ENCODE measurements at regions not wholly inside any gene's neighbourhood (a gene's known extent, or its start where the extent isn't known, plus 50 kb on each side); places are given as distances from the start of the nearest gene placed in this dataset.

DNA sequence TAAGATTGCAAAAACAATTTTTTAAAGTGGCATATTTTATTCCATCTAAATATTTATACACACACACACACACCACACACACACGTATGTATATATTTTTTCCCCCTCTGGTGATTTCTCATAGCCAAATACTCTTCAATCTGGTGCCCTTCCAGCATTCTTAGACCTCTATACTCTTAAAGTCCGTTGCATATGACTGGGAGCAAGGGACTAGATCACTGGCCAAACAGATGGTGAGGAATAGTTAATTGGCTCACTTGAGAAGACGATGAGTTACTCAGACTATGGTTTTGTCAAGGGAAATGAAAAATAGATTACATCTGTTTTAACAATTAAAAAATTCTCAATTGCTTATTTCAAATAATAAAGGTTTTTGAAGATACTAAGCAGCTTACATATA, 512.5 kb upstream of the LRRTM4 start:
- TF ChIP-seq, protein P1, sequence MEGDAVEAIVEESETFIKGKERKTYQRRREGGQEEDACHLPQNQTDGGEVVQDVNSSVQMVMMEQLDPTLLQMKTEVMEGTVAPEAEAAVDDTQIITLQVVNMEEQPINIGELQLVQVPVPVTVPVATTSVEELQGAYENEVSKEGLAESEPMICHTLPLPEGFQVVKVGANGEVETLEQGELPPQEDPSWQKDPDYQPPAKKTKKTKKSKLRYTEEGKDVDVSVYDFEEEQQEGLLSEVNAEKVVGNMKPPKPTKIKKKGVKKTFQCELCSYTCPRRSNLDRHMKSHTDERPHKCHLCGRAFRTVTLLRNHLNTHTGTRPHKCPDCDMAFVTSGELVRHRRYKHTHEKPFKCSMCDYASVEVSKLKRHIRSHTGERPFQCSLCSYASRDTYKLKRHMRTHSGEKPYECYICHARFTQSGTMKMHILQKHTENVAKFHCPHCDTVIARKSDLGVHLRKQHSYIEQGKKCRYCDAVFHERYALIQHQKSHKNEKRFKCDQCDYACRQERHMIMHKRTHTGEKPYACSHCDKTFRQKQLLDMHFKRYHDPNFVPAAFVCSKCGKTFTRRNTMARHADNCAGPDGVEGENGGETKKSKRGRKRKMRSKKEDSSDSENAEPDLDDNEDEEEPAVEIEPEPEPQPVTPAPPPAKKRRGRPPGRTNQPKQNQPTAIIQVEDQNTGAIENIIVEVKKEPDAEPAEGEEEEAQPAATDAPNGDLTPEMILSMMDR (IDR thresholded peaks at IDR 0.05) = no peak
- TF ChIP-seq EP300 (IDR thresholded peaks at IDR 0.05) (no peak), POLR2A (IDR thresholded peaks at IDR 0.05) (no peak)

Data from sigmoid colon (tissue), 4 donors.